Parathyroid adenoma (tissue), 2 donors: ENCODE measurements at regions not wholly inside any gene's neighbourhood (a gene's known extent, or its start where the extent isn't known, plus 50 kb on each side); places are given as distances from the start of the nearest gene placed in this dataset.
"Not testable (repeated sequence)": the region's sequence is repeated elsewhere in the genome, so short reads cannot be mapped to it uniquely, and the experiment has no call there.

ENCODE experiments used
- H2AFZ ChIP-seq: fragments of 300-600 bp; sonication (generic); one replicate; pipeline ENCODE4 v1.7.0; 2017; ENCODE audit warnings: antibody characterized with exemption, mild to moderate bottlenecking
- H3K27ac ChIP-seq: fragments of 300-600 bp; sonication (generic); one replicate; pipeline ENCODE4 v1.7.0; 2017
- H3K27me3 ChIP-seq: fragments of 300-600 bp; sonication (generic); one replicate; pipeline ENCODE4 v1.7.0; 2017; ENCODE audit warnings: low read length; ENCODE audit not compliant: control insufficient read depth, insufficient read depth
- H3K36me3 ChIP-seq: fragments of 300-600 bp; sonication (generic); one replicate; pipeline ENCODE4 v1.7.0; 2017; ENCODE audit warnings: low read length; ENCODE audit not compliant: control insufficient read depth, insufficient read depth
- H3K4me1 ChIP-seq: fragments of 300-600 bp; sonication (generic); one replicate; pipeline ENCODE4 v1.7.0; 2017; ENCODE audit warnings: control low read depth
- H3K4me2 ChIP-seq: fragments of 300-600 bp; sonication (generic); one replicate; pipeline ENCODE4 v1.7.0; 2017; ENCODE audit warnings: low read length
- H3K4me3 ChIP-seq: fragments of 300-600 bp; sonication (generic); one replicate; pipeline ENCODE4 v1.7.0; 2017; ENCODE audit warnings: low read depth, low read length
- H3K79me2 ChIP-seq: fragments of 300-600 bp; sonication (generic); one replicate; pipeline ENCODE4 v1.7.0; 2017; ENCODE audit warnings: control low read depth
- H3K9ac ChIP-seq: fragments of 300-600 bp; sonication (generic); one replicate; pipeline ENCODE4 v1.7.0; 2017; ENCODE audit warnings: mild to moderate bottlenecking
- H3K9me3 ChIP-seq: fragments of 300-600 bp; sonication (generic); one replicate; pipeline ENCODE4 v1.7.0; 2017; ENCODE audit warnings: low read length; ENCODE audit not compliant: control insufficient read depth
- CTCF ChIP-seq: fragments of 300-600 bp; sonication (generic); IDR thresholded peaks from one replicate; pipeline ENCODE4 v1.7.0; 2017; ENCODE audit warnings: antibody characterized with exemption, mild to moderate bottlenecking
- donor health status: primary hyperparathyroidism.

- Histone ChIP-seq H3K9ac (no peak overlapping the region), H3K4me3 (no peak overlapping the region), H3K4me2 (no peak overlapping the region), H3K27ac (no peak overlapping the region), H3K79me2 (no peaks in the 10 kb centered on the region), H3K9me3 (no peaks in the 10 kb centered on the region), H2AFZ (no peak overlapping the region), H3K36me3 (no peaks in the 10 kb centered on the region), H3K4me1 (no peaks in the 10 kb centered on the region), H3K27me3 (no peaks in the 10 kb centered on the region)
- TF ChIP-seq CTCF, result no peak
These were observed 278.1 kb upstream of the CADM2 start for GRCh38 chr3:84680700-84681099.

- H3K27me3 ChIP-seq, result no peaks in the 10 kb centered on the region
- no peak overlapping the region for H3K27ac ChIP-seq
- no peak overlapping the region for H2AFZ ChIP-seq
- no peaks in the 10 kb centered on the region for H3K36me3 ChIP-seq
- H3K79me2 ChIP-seq, result no peaks in the 10 kb centered on the region
- no peak for TF ChIP-seq CTCF
- no peaks in the 10 kb centered on the region for H3K9me3 ChIP-seq
- H3K4me1 ChIP-seq, result no peaks in the 10 kb centered on the region
- no peak overlapping the region for H3K9ac ChIP-seq
- no peak overlapping the region for H3K4me2 ChIP-seq
- H3K4me3 ChIP-seq, result no peak overlapping the region
These were observed 275.3 kb upstream of the CADM2 start for GRCh38 chr3:84683493-84683892.

GRCh38 chr3:84685467-84685866, 273.3 kb upstream of the CADM2 start:
- Histone ChIP-seq H3K4me1 (no peaks in the 10 kb centered on the region), H3K79me2 (no peaks in the 10 kb centered on the region), H3K9ac (no peak overlapping the region), H3K4me2 (no peak overlapping the region), H3K27ac (no peak overlapping the region), H3K4me3 (no peak overlapping the region), H2AFZ (no peak overlapping the region), H3K36me3 (no peaks in the 10 kb centered on the region), H3K27me3 (no peaks in the 10 kb centered on the region), H3K9me3 (no peaks in the 10 kb centered on the region)
- no peak for TF ChIP-seq CTCF

GRCh38 chr3:84692261-84692660, 266.5 kb upstream of the CADM2 start:
- Histone ChIP-seq H3K4me1 (no peaks in the 10 kb centered on the region), H3K9ac (no peak overlapping the region), H3K4me3 (no peak overlapping the region), H3K27ac (no peak overlapping the region), H3K27me3 (no peaks in the 10 kb centered on the region), H3K36me3 (no peaks in the 10 kb centered on the region), H3K4me2 (no peak overlapping the region), H3K9me3 (no peaks in the 10 kb centered on the region), H3K79me2 (no peaks in the 10 kb centered on the region), H2AFZ (no peak overlapping the region)
- TF ChIP-seq CTCF, result no peak

- not testable (repeated sequence) for H3K4me2 ChIP-seq, H3K79me2 ChIP-seq, H3K9me3 ChIP-seq, H2AFZ ChIP-seq, H3K27me3 ChIP-seq, H3K4me3 ChIP-seq, H3K9ac ChIP-seq, H3K4me1 ChIP-seq, H3K27ac ChIP-seq, H3K36me3 ChIP-seq
These were observed 248.5 kb upstream of the CADM2 start for GRCh38 chr3:84710288-84710687.
